Gastroesophageal sphincter (tissue), 4 donors: ENCODE measurements at regions not wholly inside any gene's neighbourhood (a gene's known extent, or its start where the extent isn't known, plus 50 kb on each side); places are given as distances from the start of the nearest gene placed in this dataset.

Experiments
- ATAC-seq: fragments of 150-250 bp; one replicate; pipeline ENCODE4 v1.9.1; 2016; ENCODE audit warnings: mild to moderate bottlenecking, moderate library complexity
- H3K27ac ChIP-seq, 4 donors: fragments of 200-600 bp; sonication (generic) in 3 of 4; 1 replicate in 3 of 4; 2 replicates in 1 of 4; pipeline ENCODE4 v1.5.1; 2016 to 2019
- H3K27me3 ChIP-seq: fragments of 200-600 bp; sonication (generic); one replicate; pipeline ENCODE4 v1.5.1; 2019
- H3K36me3 ChIP-seq, 2 donors: fragments of 200-600 bp; sonication (generic); one replicate each; pipeline ENCODE4 v1.5.1; 2019; ENCODE audit warnings: control low read depth in 1 of 2
- H3K4me1 ChIP-seq, 3 donors: fragments of 200-600 bp; sonication (generic); 1 replicate in 2 of 3; 2 replicates in 1 of 3; pipeline ENCODE4 v1.5.1; 2016 to 2019; ENCODE audit warnings: control low read depth in 2 of 3
- H3K4me3 ChIP-seq, 2 donors: fragments of 200-600 bp; sonication (generic); one replicate each; pipeline ENCODE4 v1.5.1; 2019; ENCODE audit warnings: mild to moderate bottlenecking in 1 of 2, moderate library complexity in 1 of 2
- H3K9me3 ChIP-seq, 3 donors: fragments of 200-600 bp; sonication (generic); one replicate each; pipeline ENCODE4 v1.5.1; 2017 to 2019; ENCODE audit warnings: control low read depth in 2 of 3
- EP300 ChIP-seq: sonication (generic); formaldehyde crosslinking; IDR thresholded peaks from one replicate; pipeline ENCODE4 v1.6.1; 2017; ENCODE audit warnings: antibody characterized with exemption, mild to moderate bottlenecking
- POLR2A ChIP-seq, 2 donors: fragments of 450-650 bp; IDR thresholded peaks; one replicate each; pipeline ENCODE4 v1.6.1; 2017; ENCODE audit warnings: antibody characterized with exemption in 2 of 2, mild to moderate bottlenecking in 2 of 2, moderate library complexity in 1 of 2
- POLR2AphosphoS5 ChIP-seq: sonication (generic); formaldehyde crosslinking; IDR thresholded peaks from one replicate; pipeline ENCODE4 v1.6.1; 2017; ENCODE audit warnings: antibody characterized with exemption
- WGBS, 2 donors: methylation state at CpG; one replicate each; pipeline ENCODE4 v1.1.5; 2018; ENCODE audit warnings: low coverage in 1 of 2; 5-methylcytosine and 5-hydroxymethylcytosine counted together
- TF ChIP-seq, protein P1 (sequence below), 4 experiments: fragments of 200-600 bp in 2 of 4; fragments of 450-650 bp in 2 of 4; sonication (generic) in 1 of 4; IDR thresholded peaks; one replicate each; pipeline ENCODE4 v1.5.1; 2017 to 2019; ENCODE audit warnings: antibody characterized with exemption in 4 of 4, mild to moderate bottlenecking in 2 of 4, moderate library complexity in 2 of 4

DNA sequence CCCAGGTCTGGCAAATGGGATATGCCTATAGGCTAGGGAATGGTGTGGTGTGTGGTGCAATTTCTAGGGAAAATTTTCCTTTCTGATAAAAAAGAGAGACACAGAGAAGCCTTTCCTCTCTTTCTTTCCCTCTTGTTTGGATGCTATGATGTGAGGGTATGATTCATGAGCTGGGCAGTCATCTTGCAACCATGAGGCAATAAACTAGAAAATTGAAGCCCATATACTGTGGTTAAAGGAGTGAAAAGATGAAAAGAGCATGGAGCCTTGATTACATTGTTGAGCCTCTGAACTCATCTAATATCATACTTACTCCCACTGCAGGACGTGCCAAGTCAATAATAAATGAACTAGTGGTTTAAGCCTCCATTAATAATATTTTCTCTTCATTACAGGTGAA is 215.6 kb downstream of the HAUS1 start:
- H3K9me3 ChIP-seq: no peaks in the 10 kb centered on the region
- H3K27me3 ChIP-seq: no peaks in the 10 kb centered on the region
- TF ChIP-seq POLR2A (IDR thresholded peaks at IDR 0.05) (no peak), EP300 (no peak), POLR2AphosphoS5 (no peak)
- TF ChIP-seq, protein P1, sequence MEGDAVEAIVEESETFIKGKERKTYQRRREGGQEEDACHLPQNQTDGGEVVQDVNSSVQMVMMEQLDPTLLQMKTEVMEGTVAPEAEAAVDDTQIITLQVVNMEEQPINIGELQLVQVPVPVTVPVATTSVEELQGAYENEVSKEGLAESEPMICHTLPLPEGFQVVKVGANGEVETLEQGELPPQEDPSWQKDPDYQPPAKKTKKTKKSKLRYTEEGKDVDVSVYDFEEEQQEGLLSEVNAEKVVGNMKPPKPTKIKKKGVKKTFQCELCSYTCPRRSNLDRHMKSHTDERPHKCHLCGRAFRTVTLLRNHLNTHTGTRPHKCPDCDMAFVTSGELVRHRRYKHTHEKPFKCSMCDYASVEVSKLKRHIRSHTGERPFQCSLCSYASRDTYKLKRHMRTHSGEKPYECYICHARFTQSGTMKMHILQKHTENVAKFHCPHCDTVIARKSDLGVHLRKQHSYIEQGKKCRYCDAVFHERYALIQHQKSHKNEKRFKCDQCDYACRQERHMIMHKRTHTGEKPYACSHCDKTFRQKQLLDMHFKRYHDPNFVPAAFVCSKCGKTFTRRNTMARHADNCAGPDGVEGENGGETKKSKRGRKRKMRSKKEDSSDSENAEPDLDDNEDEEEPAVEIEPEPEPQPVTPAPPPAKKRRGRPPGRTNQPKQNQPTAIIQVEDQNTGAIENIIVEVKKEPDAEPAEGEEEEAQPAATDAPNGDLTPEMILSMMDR (IDR thresholded peaks at IDR 0.05): no peak
- ATAC-seq: no peak
- no peaks in the 10 kb centered on the region for H3K4me1 ChIP-seq
- no peak overlapping the region for H3K27ac ChIP-seq
- WGBS, 2 donors: 33 to 78% methylated on average over 1 of the region's 1 CpG
- H3K4me3 ChIP-seq: no peak overlapping the region
- no peaks in the 10 kb centered on the region for H3K36me3 ChIP-seq

DNA sequence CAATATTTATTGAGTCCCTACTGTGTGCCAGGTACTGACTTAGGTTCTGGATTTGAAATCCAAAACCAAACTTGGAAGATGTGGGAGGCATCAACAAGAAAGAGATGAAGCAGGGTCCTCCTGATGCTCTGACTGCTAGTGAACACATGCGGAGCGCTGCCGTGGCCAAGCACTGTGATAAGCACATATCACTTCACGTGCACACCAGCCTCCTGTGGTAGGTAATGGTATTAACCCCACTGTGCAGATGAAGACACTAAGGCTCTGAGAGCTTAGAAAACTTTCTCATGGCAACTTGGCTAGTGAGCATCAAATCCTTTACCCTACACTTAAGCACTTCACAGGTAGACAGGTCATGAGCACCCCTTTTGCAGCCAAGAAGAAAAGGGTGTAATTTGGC is 216.1 kb downstream of the HAUS1 start:
- H3K4me1 ChIP-seq: no peaks in the 10 kb centered on the region
- H3K27ac ChIP-seq: no peak overlapping the region
- TF ChIP-seq, protein P1 (IDR thresholded peaks at IDR 0.05): no peak
- TF ChIP-seq POLR2A (IDR thresholded peaks at IDR 0.05) (no peak), POLR2AphosphoS5 (no peak), EP300 (no peak)
- 80 to 100% methylated on average over 2 to 3 of the region's 4 CpGs for WGBS, 2 donors
- no peak overlapping the region for H3K4me3 ChIP-seq
- no peak for ATAC-seq
- H3K36me3 ChIP-seq: no peaks in the 10 kb centered on the region
- H3K9me3 ChIP-seq: no peaks in the 10 kb centered on the region
- H3K27me3 ChIP-seq: no peaks in the 10 kb centered on the region

DNA sequence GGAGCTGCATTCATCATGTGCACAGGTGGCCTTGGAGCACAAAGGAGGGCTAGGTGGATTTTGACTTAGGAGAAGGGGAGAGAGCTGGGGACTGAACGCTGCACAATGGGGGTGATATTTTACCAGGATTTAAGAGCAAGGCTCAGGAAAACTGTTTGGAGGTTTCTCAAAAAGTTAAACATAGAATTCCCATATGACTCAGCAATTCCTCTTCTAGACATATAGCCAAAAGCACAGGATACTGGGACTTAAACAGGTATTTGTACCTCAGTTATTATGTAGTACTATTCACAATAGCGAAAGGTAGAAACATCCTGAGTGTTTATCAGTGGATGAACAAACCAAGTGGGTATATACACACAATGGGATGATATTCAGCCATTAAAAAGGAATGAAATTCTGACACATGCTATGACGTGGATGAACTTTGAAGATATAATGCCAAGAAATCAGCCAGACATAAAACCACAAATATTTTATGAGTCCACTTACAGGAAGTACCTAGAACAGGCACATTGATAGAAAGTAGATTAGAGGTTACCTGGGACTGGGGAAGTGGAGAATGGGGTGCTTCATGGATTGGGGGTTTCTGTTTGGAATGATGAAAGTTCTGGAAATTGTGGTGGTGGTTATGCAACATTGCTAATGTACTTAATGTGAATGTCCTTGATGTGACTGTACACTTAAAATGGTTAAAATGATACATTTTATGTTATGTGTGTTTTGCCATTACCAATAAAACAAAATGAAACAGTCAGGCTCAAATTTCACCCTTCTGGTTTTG is 216.9 kb downstream of the HAUS1 start:
- H3K4me1 ChIP-seq: no peaks in the 10 kb centered on the region
- WGBS, 2 donors: 83 to 94% methylated on average over 2 of the region's 3 CpGs
- TF ChIP-seq, protein P1 (IDR thresholded peaks at IDR 0.05): no peak
- TF ChIP-seq EP300 (no peak), POLR2A (IDR thresholded peaks at IDR 0.05) (no peak)
- H3K9me3 ChIP-seq: no peaks in the 10 kb centered on the region
- no peak for ATAC-seq
- H3K27ac ChIP-seq: no peak overlapping the region
- no peaks in the 10 kb centered on the region for H3K36me3 ChIP-seq
- H3K4me3 ChIP-seq: no peak overlapping the region
- no peaks in the 10 kb centered on the region for H3K27me3 ChIP-seq

DNA sequence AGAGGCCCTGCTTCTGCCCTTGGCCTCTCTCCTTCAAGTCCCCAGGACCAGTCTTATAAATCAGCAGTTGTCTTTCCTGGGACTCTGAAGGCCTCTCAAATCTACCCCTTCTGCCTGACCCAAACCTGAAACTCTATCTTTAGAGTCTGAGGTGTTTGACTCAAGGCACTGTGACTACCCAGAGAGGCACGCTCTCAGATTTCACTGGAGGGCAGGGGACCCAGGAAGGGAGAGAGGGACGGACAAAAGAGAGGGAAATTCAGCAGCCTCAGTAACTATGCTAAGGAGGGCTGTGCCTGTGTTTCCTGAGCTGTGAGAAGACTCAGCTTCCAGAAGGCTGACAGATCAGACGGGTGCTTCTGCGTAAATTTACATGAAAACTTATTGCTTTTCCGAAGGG is 217.8 kb downstream of the HAUS1 start:
- Histone ChIP-seq H3K4me3 (no peak overlapping the region), H3K9me3 (no peaks in the 10 kb centered on the region), H3K27me3 (no peaks in the 10 kb centered on the region), H3K27ac (no peak overlapping the region), H3K4me1 (no peaks in the 10 kb centered on the region), H3K36me3 (no peaks in the 10 kb centered on the region)
- ATAC-seq: no peak
- TF ChIP-seq POLR2A (IDR thresholded peaks at IDR 0.05) (no peak), EP300 (no peak), POLR2AphosphoS5 (no peak)
- TF ChIP-seq, protein P1 (IDR thresholded peaks at IDR 0.05): no peak
- 74% methylated on average over 5 of the region's 5 CpGs; no CpG with 5 or more reads in 1 of the 2 donors for WGBS, 2 donors

DNA sequence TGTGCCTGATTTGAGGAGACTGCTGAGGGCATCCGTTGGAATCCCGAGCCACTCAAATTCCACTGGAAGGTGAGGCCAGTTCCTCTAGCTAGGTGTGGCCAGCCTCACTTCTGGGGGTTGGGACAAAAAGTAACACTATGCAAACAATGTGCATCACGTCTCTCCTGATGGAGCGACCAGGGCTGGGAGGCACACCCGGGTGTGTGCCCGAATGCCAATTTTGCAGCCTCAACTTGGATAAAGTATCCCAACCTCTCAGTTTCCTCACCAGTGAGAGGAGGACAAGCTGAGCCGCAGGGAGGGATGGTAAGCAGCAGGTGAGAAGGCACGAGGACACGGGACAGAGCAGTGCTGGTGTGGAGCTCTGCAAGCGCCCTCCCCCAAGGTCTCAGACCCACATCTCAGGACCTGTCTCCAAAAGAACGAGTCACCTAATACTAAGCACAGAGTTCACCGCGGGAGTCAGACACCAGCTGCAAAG is 218.3 kb downstream of the HAUS1 start:
- no peaks in the 10 kb centered on the region for H3K36me3 ChIP-seq

More for the DNA sequence above, 218.3 kb downstream of the HAUS1 start:
- no peaks in the 10 kb centered on the region for H3K9me3 ChIP-seq
- H3K4me1 ChIP-seq: no peaks in the 10 kb centered on the region
- no peak for TF ChIP-seq POLR2AphosphoS5
- TF ChIP-seq, protein P1 (IDR thresholded peaks at IDR 0.05): no peak
- no peak for TF ChIP-seq POLR2A (IDR thresholded peaks at IDR 0.05)
- TF ChIP-seq EP300: no peak
- ATAC-seq: no peak
- H3K4me3 ChIP-seq: no peak overlapping the region
- WGBS, 2 donors: 82% methylated on average over 4 of the region's 13 CpGs; no CpG with 5 or more reads in 1 of the 2 donors
- no peaks in the 10 kb centered on the region for H3K27me3 ChIP-seq
- H3K27ac ChIP-seq: no peak overlapping the region
